ENCODE measurements at regions not wholly inside any gene's neighbourhood (a gene's known extent, or its start where the extent isn't known, plus 50 kb on each side); places are given as distances from the start of the nearest gene placed in this dataset.
A peak's percentile ranks its signal among the peaks of the same experiment; 100 is the strongest.

DNA sequence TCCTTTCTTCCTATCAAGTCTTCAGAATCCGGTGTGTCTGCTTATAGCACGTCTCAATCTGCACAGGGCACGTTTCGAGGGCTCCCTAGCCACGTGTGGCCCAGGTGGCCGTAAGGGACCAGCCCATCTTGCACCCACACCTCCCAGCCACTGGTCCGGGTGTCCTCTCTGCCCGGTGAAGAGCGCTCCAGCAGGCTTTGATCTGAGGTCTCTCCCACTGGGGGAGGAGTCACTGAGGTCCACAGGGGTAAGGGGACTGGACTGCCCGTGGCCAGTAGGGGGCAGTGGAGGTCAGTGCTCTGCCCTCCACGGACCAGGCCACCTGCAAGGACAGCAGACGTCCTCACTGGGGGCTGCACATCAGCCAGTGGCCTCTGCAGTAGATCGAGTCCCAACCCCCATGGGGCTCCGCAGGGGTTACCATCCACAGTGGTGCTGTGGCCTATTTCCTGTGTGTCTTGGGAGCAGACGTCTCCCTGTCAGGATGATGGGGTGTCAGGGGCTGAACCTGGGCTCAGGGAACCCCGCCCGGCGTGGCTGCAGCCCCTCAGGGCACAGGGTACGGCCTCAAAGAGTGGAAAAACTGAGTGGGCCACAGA is 204.1 kb upstream of the CIBAR2 start:
- TF ChIP-seq, protein P1, sequence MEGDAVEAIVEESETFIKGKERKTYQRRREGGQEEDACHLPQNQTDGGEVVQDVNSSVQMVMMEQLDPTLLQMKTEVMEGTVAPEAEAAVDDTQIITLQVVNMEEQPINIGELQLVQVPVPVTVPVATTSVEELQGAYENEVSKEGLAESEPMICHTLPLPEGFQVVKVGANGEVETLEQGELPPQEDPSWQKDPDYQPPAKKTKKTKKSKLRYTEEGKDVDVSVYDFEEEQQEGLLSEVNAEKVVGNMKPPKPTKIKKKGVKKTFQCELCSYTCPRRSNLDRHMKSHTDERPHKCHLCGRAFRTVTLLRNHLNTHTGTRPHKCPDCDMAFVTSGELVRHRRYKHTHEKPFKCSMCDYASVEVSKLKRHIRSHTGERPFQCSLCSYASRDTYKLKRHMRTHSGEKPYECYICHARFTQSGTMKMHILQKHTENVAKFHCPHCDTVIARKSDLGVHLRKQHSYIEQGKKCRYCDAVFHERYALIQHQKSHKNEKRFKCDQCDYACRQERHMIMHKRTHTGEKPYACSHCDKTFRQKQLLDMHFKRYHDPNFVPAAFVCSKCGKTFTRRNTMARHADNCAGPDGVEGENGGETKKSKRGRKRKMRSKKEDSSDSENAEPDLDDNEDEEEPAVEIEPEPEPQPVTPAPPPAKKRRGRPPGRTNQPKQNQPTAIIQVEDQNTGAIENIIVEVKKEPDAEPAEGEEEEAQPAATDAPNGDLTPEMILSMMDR (IDR thresholded peaks at IDR 0.05; ENCODE audit: low read depth, low read length, missing control alignments) = peak; percentile 94
- in situ Hi-C loops (cut with HindIII; ENCODE audit: low sequenced_read_pairs) = loop anchor here (5.0 kb wide), 1 partner anchor 51 kb away; no protein-coding TSS in a partner anchor
- DNase-seq (ENCODE audit: low read depth) = no peak
- no peak overlapping the region for H3K4me3 ChIP-seq (ENCODE audit: low read depth, low read length)

DNA sequence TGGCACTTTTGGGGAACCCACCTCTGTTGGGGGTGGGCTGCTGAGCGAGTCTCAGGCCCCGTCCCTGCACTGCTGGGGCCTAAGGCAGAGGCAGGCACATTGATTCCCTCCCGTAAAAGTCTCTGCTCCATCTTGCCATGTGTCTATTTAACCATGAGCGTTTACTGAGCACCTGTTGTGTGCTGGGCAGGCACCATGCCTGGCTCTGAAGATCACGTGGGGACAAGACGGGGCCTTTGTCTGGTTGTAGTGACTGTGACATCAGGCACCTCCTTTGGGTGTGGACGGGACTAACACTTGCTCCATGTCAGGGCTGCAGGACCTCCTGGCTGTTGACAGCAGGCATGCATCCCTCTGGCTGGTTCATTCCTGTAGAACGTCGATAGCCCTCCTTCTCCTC is 204.7 kb upstream of the CIBAR2 start:
- DNase-seq (ENCODE audit: low read depth) = no peak
- no peak overlapping the region for H3K4me3 ChIP-seq (ENCODE audit: low read depth, low read length)
- in situ Hi-C loops (cut with HindIII; ENCODE audit: low sequenced_read_pairs) = loop anchor here (5.0 kb wide), 1 partner anchor 50 kb away; no protein-coding TSS in a partner anchor
- TF ChIP-seq, protein P1 (IDR thresholded peaks at IDR 0.05; ENCODE audit: low read depth, low read length, missing control alignments) = no peak

DNA sequence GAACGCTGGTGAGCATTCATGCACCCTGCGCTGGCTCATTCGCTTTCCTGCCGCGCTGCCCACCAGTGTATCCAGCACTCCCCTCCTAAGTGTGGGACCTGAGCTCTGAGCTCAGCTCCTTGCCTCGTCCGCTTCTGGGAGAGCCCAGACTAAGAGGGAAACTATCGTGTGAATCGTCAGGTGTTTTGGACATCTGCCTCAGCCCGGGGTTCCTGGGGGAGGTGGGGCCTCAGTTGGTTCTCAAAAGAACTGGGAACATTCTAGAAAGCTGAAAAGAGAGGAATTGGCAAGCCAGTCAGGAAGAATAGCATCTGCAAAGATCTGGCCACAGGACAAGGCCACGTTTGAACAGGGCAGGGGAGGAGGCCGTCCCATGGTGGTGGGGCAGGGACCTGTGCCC is 205.4 kb upstream of the CIBAR2 start:
- no peak for DNase-seq (ENCODE audit: low read depth)
- TF ChIP-seq, protein P1 (IDR thresholded peaks at IDR 0.05; ENCODE audit: low read depth, low read length, missing control alignments) = no peak
- H3K4me3 ChIP-seq (ENCODE audit: low read depth, low read length) = no peak overlapping the region
- in situ Hi-C loops (cut with HindIII; ENCODE audit: low sequenced_read_pairs) = loop anchor here (5.0 kb wide), 1 partner anchor 50 kb away; no protein-coding TSS in a partner anchor

DNA sequence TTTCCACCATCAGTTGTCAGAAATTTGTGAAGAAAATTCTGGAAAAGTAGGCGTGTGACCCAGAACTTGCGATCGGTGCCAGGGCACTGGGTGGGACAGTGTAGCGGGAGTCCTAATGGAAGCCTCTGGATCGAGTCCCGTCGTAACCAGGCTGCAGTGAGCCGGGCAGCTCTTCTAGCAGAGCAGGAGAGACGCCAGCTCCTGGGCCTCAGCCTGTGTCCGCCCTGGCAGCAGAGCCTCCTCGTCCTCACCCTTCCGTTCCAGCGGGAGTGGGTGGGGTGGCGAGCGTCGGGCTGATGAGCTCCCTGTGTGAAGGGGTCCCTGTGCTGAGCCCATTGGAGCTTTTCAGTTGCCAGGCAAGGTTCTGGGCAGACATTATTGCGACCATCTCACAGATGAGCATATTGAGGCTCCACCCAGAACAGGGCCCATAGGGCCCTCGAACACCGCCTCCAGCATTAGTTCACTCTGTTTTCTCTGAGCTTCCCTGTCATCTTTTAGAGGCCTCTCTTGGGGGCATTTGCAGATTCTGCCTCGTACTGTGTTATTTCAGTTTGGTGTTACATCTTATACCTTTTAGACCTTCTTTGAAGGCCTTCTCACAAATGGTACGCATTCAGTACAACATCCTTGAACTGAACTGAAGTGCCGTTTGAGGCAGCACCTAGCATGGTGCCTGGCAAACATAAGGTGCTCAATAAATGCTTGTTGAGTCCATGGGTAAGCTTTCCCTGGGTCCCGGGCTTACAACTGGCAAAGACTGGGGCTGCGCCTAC is 207.1 kb upstream of the CIBAR2 start:
- DNase-seq (ENCODE audit: low read depth) = no peak
- H3K4me3 ChIP-seq (ENCODE audit: low read depth, low read length) = no peak overlapping the region
- TF ChIP-seq, protein P1 (IDR thresholded peaks at IDR 0.05; ENCODE audit: low read depth, low read length, missing control alignments) = no peak
- in situ Hi-C loops (cut with HindIII; ENCODE audit: low sequenced_read_pairs) = loop anchor here (5.0 kb wide), 1 partner anchor 48 kb away; no protein-coding TSS in a partner anchor

DNA sequence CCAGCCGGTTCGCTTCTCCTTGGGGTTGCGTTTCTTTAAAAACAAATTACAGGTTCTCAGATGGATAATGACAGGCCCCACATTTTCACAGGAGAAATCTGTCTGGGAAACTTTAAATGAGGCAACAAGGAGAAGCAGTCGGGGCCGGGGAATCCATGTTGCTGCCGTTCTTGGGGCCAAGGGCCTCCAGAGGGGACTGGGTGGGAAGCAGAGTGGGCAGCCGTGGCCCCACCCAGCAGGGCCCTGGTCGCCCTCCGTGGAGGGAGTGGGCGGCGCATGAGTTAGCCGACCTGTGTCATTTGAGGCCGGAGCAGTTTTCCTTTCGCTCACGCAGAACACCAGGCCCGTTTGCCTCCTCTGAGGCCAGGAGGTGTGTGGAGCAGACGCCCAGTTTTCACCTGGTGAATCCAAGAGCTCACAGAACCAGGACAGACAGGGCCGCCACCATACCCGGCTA is 207.7 kb upstream of the CIBAR2 start:
- TF ChIP-seq, protein P1 (IDR thresholded peaks at IDR 0.05; ENCODE audit: low read depth, low read length, missing control alignments) = no peak
- H3K4me3 ChIP-seq (ENCODE audit: low read depth, low read length) = no peak overlapping the region
- DNase-seq (ENCODE audit: low read depth) = no peak
- in situ Hi-C loops (cut with HindIII; ENCODE audit: low sequenced_read_pairs) = loop anchor here (5.0 kb wide), 1 partner anchor 47 kb away; no protein-coding TSS in a partner anchor

DNA sequence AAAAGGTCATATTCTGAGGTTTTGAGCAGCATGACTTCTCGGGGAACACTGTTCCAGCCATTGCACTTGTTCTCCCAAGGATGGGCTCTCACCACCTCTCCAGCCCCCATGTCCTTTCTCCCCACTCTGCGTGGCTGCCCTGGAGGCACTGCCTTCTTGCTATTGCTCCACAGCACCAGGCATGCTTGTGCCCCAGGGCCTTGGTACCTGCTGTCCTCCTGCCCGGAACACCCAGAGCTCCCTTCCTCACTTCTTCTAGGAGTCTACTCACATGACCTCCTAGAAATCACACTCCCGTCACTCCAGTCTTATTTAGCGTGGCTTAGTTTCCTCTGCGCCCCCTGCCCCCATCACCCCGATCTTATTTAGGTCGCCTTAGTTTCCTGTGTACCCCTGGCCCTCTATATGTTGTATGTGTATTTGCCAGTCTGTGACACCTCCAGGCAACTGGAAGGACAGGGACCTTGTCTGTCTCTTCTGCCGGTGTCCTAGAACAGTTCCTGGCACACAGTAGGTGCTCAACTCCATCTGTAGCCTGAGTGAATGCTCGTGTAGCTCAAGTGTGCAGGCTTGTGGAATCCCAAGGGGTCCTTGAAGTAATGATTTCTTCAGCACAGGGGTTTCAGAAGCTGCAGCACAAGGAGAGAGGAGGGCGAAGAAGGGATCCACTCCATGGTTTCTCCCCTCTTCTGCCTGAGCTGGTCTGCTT is 208.6 kb upstream of the CIBAR2 start:
- H3K4me3 ChIP-seq (ENCODE audit: low read depth, low read length) = no peak overlapping the region
- TF ChIP-seq, protein P1 (IDR thresholded peaks at IDR 0.05; ENCODE audit: low read depth, low read length, missing control alignments) = no peak
- no peak for DNase-seq (ENCODE audit: low read depth)
- in situ Hi-C loops (cut with HindIII; ENCODE audit: low sequenced_read_pairs) = no loop called here
